Vagina (tissue), 2 donors: ENCODE measurements at regions not wholly inside any gene's neighbourhood (a gene's known extent, or its start where the extent isn't known, plus 50 kb on each side); places are given as distances from the start of the nearest gene placed in this dataset.
"Not testable (repeated sequence)": the region's sequence is repeated elsewhere in the genome, so short reads cannot be mapped to it uniquely, and the experiment has no call there.

ENCODE experiments used
- DNase-seq, 2 donors: peaks; one replicate each; pipeline ENCODE4 v3.0.0-alpha.2; 2017; ENCODE audit errors: extremely low spot score in 2 of 2
- H3K27ac ChIP-seq: fragments of 200-600 bp; sonication (generic); one replicate; pipeline ENCODE4 v1.5.1; 2019
- H3K27me3 ChIP-seq: fragments of 200-600 bp; sonication (generic); one replicate; pipeline ENCODE4 v1.5.1; 2019
- H3K36me3 ChIP-seq, 2 donors: fragments of 200-600 bp; sonication (generic); one replicate each; pipeline ENCODE4 v1.5.1; 2017 to 2019
- H3K4me1 ChIP-seq: fragments of 200-600 bp; sonication (generic); one replicate; pipeline ENCODE4 v1.5.1; 2019
- H3K4me3 ChIP-seq, 2 donors: fragments of 200-600 bp; sonication (generic); 1 replicate in 1 of 2; 2 replicates in 1 of 2; pipeline ENCODE4 v1.5.1; 2016 to 2019
- H3K9me3 ChIP-seq: fragments of 200-600 bp; sonication (generic); one replicate; pipeline ENCODE4 v1.5.1; 2019
- POLR2A ChIP-seq, 2 donors: fragments of 450-650 bp; IDR thresholded peaks; one replicate each; pipeline ENCODE4 v1.6.1; 2017; ENCODE audit warnings: antibody characterized with exemption in 2 of 2, mild to moderate bottlenecking in 2 of 2, moderate library complexity in 2 of 2
- POLR2AphosphoS5 ChIP-seq, 2 donors: sonication (generic); formaldehyde crosslinking; IDR thresholded peaks; one replicate each; pipeline ENCODE4 v1.9.0; 2017; ENCODE audit warnings: antibody characterized with exemption in 2 of 2, mild to moderate bottlenecking in 2 of 2, low read depth in 1 of 2; ENCODE audit not compliant: insufficient read depth in 1 of 2
- intact Hi-C: fragments of 100-400 bp; cut with DNase I; formaldehyde crosslinking; loops from one replicate; pipeline ENCODE4 v1.15.1; 2023
- TF ChIP-seq, protein P1 (sequence below), 3 experiments: fragments of 450-650 bp in 2 of 3; fragments of 200-600 bp in 1 of 3; sonication (generic) in 1 of 3; IDR thresholded peaks; one replicate each; pipeline ENCODE4 v1.5.1; 2017 to 2019; ENCODE audit warnings: antibody characterized with exemption in 3 of 3, mild to moderate bottlenecking in 2 of 3, moderate library complexity in 2 of 3

DNA sequence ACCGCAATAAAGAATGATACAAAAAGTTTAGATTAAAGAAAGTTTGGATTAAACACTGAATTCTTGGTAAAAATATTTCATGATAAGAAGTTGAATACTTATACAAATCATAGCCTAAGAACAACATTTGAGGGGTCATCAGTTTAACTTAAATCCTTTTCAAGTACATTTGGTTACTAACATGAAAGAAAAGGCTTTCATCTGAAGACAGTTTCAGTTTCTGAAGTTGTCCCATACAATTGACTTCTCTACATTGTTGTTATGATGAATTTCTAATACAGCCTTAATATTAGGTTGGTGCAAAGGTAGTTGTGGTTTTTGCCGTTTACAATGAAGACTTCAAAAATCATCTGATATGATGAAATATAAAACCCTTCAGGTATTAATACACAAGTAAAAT, 317.5 kb upstream of the MAGI2 start:
- H3K36me3 ChIP-seq, result no peaks in the 10 kb centered on the region
- intact Hi-C loops, result no loop called here
- TF ChIP-seq POLR2AphosphoS5 (IDR thresholded peaks at IDR 0.05; ENCODE audit: insufficient read depth in 1 of 2, low read depth in 1 of 2) (no peak), POLR2A (IDR thresholded peaks at IDR 0.05) (no peak)
- TF ChIP-seq, protein P1, sequence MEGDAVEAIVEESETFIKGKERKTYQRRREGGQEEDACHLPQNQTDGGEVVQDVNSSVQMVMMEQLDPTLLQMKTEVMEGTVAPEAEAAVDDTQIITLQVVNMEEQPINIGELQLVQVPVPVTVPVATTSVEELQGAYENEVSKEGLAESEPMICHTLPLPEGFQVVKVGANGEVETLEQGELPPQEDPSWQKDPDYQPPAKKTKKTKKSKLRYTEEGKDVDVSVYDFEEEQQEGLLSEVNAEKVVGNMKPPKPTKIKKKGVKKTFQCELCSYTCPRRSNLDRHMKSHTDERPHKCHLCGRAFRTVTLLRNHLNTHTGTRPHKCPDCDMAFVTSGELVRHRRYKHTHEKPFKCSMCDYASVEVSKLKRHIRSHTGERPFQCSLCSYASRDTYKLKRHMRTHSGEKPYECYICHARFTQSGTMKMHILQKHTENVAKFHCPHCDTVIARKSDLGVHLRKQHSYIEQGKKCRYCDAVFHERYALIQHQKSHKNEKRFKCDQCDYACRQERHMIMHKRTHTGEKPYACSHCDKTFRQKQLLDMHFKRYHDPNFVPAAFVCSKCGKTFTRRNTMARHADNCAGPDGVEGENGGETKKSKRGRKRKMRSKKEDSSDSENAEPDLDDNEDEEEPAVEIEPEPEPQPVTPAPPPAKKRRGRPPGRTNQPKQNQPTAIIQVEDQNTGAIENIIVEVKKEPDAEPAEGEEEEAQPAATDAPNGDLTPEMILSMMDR (IDR thresholded peaks at IDR 0.05), result no peak
- H3K4me3 ChIP-seq, result no peak overlapping the region
- no peaks in the 10 kb centered on the region for H3K27me3 ChIP-seq
- no peaks in the 10 kb centered on the region for H3K4me1 ChIP-seq
- no peak for DNase-seq
- no peaks in the 10 kb centered on the region for H3K9me3 ChIP-seq
- H3K27ac ChIP-seq, result no peak overlapping the region

DNA sequence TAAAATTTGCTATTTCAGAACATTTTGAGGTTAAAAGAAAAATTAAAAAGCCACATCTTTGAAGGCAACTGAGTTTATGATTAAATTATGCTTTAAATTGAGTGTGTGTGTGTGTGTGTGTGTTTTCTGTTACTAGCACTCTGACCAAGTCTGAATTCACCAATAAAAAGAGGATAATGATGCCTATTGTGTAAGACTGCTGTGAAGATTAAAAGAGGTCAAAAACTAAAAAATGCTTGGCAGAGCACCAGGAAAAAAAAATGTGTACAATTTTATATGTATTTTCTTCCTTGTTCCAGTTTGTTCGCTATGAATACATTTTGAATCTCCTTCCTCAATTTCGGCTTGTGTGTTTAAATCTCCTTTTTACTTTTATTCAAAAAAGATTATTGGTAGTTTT, 316.6 kb upstream of the MAGI2 start:
- no peak for DNase-seq
- intact Hi-C loops, result no loop called here
- H3K36me3 ChIP-seq, result no peaks in the 10 kb centered on the region
- no peaks in the 10 kb centered on the region for H3K27me3 ChIP-seq
- TF ChIP-seq, protein P1 (IDR thresholded peaks at IDR 0.05), result no peak
- TF ChIP-seq POLR2A (IDR thresholded peaks at IDR 0.05) (no peak), POLR2AphosphoS5 (IDR thresholded peaks at IDR 0.05; ENCODE audit: insufficient read depth in 1 of 2, low read depth in 1 of 2) (no peak)
- H3K27ac ChIP-seq, result no peak overlapping the region
- no peaks in the 10 kb centered on the region for H3K4me1 ChIP-seq
- H3K4me3 ChIP-seq, result no peak overlapping the region
- H3K9me3 ChIP-seq, result no peaks in the 10 kb centered on the region

DNA sequence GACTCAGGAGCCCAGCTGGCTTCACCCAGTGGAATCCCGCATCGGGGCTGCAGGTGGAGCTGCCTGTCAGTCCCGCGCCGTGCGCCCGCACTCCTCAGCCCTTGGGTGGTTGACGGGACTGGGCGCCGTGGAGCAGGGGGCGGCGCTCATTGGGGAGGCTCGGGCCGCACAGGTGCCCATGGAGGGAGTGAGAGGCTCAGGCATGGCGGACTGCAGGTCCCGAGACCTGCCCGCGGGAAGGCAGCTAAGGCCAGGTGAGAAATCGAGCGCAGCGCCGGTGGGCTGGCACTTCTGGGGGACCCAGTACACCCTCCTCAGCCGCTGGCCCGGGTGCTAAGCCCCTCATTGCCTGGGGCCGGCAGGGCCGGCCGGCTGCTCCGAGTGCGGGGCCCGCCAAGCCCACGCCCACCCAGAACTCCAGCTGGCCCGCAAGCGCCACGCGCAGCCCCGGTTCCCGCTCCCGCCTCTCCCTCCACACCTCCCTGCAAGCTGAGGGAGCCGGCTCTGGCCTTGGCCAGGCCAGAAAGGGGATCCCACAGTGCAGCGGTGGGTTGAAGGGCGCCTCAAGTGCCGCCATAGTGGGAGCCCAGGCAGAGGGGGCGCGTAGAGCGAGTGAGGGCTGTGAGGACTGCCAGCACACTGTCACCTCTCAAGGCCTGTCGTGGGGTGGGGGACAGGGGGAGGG, 314.6 kb upstream of the MAGI2 start:
- H3K9me3 ChIP-seq, intact Hi-C loops, H3K4me1 ChIP-seq, H3K27me3 ChIP-seq, H3K4me3 ChIP-seq, DNase-seq, H3K27ac ChIP-seq, H3K36me3 ChIP-seq: not testable (repeated sequence)

DNA sequence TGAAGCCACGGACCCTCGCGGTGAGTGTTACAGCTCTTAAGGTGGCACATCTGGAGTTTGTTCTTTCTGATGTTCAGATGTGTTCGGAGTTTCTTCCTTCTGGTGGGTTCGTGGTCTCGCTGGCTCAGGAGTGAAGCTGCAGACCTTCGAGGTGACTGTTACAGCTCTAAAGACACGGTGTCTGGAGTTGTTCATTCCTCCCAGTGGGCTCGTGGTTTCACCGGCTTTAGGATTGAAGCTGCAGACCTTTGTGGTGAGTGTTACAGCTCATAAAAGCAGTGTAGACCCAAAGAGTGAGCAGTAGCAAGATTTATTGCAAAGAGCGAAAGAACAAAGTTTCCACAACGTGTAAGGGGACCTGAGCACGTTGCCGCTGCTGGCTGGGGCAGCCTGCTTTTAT, 313.7 kb upstream of the MAGI2 start:
- intact Hi-C loops, H3K4me3 ChIP-seq, H3K27ac ChIP-seq: not testable (repeated sequence)

DNA sequence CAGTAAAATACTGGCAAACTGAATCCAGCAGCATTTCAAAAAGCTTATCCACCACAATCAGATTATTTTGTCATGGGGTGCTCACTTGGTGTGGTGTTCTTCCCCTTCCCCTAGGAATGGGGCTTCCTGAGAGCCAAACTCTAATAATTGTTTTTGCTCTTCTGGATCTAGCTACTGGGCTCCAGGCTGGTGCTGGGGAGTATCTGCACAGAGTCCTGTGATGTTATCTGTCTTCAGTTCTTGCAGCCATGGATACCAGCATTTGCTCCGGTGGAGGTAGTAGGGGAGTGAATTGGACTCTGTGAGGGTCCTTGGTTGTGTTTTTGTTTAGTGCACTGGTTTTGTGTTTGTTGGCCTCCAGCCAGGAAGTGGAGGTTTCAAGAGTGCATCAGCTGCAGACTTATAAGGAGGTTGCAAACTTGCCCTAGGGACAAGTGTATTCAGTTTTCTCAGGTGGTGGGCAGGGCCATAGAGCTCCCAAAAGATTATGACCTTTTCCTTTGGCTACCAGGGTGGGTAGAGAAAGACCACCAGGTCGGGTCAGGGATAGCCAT, 308.5 kb upstream of the MAGI2 start:
- Histone ChIP-seq H3K27ac (no peak overlapping the region), H3K4me3 (no peak overlapping the region), H3K4me1 (no peaks in the 10 kb centered on the region), H3K27me3 (no peaks in the 10 kb centered on the region), H3K9me3 (no peaks in the 10 kb centered on the region), H3K36me3 (no peaks in the 10 kb centered on the region)
- no peak for TF ChIP-seq POLR2A (IDR thresholded peaks at IDR 0.05)
- TF ChIP-seq, protein P1 (IDR thresholded peaks at IDR 0.05), result no peak
- no peak for TF ChIP-seq POLR2AphosphoS5 (IDR thresholded peaks at IDR 0.05; ENCODE audit: insufficient read depth in 1 of 2, low read depth in 1 of 2)
- intact Hi-C loops, result no loop called here
- no peak for DNase-seq

More for the DNA sequence above, 313.7 kb upstream of the MAGI2 start:
- H3K36me3 ChIP-seq, H3K9me3 ChIP-seq, DNase-seq, H3K4me1 ChIP-seq, H3K27me3 ChIP-seq: not testable (repeated sequence)

GRCh38 chr7:79750941-79751340, 297.5 kb upstream of the MAGI2 start:
- H3K36me3 ChIP-seq, H3K9me3 ChIP-seq, H3K4me1 ChIP-seq, H3K4me3 ChIP-seq, H3K27me3 ChIP-seq, H3K27ac ChIP-seq, DNase-seq, intact Hi-C loops: not testable (repeated sequence)
